ENCODE measurements at regions not wholly inside any gene's neighbourhood (a gene's known extent, or its start where the extent isn't known, plus 50 kb on each side); places are given as distances from the start of the nearest gene placed in this dataset.

- no peak for DNase-seq (ENCODE audit: low read depth)
Observed at GRCh38 chr21:36628106-36628505, 70.8 kb upstream of the SIM2 start.

DNA sequence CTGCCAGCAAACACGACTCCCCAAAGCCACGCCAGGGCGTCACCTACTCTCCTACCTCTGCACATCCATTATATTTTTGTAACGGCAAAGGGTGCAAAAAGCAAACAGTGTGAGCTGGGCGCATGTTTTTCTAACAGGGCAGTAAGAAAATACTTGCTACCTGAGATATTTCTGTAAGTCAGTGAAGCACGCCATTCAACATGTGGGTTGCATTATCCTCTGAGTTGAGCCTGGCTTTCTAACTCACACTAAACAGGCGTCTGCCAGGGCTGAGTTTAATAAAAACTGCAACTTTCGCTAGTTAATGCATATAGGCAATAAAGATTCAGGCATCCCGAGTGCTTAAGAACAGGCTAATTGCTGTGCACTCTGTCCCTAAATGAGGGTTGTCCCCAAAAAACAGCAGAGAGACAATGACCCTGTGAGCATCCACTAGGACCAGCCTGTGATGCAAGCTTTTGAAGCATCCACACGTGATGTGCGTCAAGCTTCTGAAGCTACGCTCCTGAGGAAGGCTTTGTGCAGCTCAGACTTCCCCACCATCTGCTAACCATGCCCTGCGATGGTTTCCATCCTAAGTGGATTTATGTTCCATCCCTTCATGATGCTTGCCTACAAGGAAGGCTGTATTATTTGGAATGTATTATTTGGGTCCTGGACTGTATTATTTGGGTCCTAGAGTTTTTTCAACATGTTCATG is 70.0 kb upstream of the SIM2 start:
- DNase-seq (ENCODE audit: low read depth): no peak

GRCh38 chr21:36630485-36631206 is 68.3 kb upstream of the SIM2 start:
- peak; percentile 84 for DNase-seq (ENCODE audit: low read depth)

DNA sequence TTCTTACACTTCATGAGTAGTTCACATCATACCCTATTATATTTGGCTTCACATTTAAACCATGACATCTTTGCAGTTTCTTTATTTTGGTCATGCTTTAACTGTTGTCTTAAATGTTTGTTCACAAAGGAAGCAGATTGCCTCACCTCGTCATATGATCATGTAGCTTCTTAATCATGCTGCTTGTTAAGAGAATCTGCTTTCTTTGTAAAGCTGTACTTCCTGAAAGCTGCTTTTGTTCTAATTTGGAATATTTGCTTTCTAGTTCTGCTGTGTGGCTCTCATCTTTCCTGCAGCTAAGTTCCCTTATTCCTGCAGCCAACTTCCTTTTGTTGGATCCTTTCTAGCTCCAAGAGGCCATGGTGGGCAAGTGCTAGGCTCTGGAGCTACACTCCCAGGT is 62.9 kb upstream of the SIM2 start:
- DNase-seq (ENCODE audit: low read depth): no peak

GRCh38 chr21:36636439-36636838 is 62.5 kb upstream of the SIM2 start:
- DNase-seq (ENCODE audit: low read depth): no peak

GRCh38 chr21:36639769-36640168 is 59.1 kb upstream of the SIM2 start:
- no peak for DNase-seq (ENCODE audit: low read depth)

- no peak for DNase-seq (ENCODE audit: low read depth)
Observed at GRCh38 chr21:36640174-36640720, 58.7 kb upstream of the SIM2 start.

- DNase-seq (ENCODE audit: low read depth): no peak
Observed at GRCh38 chr21:36640721-36641244, 58.1 kb upstream of the SIM2 start.

DNA sequence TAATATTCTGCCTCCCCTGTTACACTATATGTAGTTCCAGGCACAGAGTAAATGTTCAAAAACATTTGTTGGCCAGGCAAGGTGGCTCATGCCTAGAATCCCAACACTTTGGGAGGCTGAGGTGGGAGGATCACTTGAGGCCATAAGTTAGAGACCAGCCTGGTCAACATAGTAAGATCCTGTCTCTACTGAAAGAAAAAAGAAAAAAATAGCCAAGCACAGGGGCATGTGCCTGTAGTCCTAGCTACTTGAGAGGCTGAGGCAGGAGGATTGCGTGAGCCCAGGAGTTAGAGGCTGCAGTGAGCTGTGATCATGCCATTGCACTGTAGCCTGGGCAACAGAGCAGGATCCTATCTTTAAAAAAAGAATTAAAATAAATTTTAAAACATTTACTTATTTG is 57.6 kb upstream of the SIM2 start:
- DNase-seq (ENCODE audit: low read depth): no peak

DNA sequence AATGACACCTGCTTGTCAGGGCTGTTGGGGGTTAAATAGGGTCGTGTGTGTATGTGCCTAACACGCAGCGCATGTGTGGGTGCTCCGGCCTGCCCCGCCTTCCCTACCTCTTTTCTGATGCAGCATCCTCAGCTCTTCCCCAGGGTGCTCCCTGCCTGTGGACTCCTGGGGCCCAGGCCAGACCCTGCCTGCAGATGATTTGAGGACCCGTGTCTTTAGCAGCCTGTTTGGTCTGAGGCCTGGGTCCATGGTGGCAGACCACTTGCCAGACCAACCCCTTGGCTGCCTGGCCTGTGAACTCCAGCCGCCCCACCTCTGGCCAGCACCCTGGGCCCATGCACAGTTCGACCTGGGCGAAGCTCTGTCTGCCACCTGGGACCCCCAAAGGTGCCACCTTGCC is 57.0 kb upstream of the SIM2 start:
- DNase-seq (ENCODE audit: low read depth): no peak

DNA sequence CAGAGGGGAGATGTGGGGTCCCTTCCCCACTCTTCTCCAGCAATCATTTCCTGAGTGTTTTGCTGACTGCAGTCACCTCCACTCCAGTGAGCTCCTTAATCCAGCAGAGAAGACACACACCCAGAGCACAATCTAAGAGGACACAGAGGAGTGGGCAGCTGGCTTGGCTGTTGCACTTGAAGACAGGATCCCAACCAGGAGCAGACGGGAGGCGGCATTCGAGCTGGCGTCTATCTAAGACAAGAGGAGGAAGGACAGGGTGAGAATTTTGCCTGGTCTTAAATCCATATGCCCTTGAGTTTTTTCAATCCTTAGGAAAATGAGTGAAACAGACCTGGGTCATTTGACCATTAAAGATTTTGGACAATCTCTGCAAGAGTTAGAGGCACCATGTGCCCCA is 56.1 kb upstream of the SIM2 start:
- no peak for DNase-seq (ENCODE audit: low read depth)

DNA sequence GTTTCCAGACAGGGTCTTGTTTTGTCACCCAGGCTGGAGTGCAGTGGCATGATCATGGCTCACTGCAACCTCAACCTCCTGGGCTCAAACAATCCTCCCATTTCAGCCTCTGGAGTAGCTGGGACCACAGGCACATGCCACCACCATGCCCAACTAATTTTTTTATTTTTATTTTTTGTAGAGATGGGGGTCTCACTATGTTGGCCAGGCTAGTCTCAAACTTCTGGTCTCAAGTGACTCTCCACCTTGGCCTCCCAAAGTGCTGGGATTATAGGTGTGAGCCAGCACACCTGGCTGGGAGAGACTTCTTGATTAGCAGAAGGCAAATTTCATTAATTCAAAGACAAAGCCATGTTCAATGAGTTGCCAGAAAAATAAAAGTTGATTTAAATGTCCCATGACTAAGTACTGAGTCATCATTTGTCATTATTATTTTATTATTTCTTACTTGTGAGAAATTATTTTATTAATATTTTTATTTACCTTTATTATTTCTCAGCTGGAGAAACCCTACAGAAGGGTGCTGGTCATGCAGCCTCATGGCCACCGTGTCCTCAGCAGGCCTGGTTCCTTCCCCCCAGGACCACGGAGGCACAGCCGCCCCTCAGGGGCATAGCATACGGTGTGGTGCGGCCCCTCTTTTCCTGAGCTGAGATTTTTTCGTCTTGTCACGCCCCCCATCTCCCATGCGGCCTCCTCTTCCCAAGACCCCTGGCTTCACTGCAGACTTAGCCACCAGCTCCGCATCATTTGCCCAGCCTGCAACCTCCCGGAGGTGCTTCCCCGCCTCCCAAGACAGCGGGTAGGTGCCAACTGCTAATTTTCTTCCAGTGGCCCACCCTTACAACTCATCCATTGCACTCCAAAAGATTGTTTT is 55.3 kb upstream of the SIM2 start:
- no peak for DNase-seq (ENCODE audit: low read depth)

GRCh38 chr21:36646011-36646410 is 52.9 kb upstream of the SIM2 start:
- peak; percentile 65 for DNase-seq (ENCODE audit: low read depth)

DNA sequence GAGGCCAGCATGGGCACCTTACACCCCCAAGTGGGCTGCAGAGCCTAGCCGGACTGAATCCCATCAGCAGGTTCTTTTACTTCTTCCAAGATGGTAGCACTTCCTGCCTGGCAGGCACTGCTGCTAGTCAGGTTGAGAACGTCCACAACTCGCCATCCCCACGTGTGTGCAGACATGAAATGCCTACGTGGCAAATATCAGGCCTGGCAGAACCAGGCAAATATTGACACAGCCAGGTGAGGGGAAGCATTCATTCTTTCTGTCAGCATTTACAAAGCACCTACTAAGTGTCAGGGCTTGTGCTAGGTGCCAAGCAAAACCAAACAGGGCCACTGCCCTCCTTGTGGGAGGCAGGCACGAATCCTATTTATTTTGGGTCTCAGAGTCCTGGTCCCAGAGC is 52.3 kb upstream of the SIM2 start:
- DNase-seq (ENCODE audit: low read depth): no peak

DNA sequence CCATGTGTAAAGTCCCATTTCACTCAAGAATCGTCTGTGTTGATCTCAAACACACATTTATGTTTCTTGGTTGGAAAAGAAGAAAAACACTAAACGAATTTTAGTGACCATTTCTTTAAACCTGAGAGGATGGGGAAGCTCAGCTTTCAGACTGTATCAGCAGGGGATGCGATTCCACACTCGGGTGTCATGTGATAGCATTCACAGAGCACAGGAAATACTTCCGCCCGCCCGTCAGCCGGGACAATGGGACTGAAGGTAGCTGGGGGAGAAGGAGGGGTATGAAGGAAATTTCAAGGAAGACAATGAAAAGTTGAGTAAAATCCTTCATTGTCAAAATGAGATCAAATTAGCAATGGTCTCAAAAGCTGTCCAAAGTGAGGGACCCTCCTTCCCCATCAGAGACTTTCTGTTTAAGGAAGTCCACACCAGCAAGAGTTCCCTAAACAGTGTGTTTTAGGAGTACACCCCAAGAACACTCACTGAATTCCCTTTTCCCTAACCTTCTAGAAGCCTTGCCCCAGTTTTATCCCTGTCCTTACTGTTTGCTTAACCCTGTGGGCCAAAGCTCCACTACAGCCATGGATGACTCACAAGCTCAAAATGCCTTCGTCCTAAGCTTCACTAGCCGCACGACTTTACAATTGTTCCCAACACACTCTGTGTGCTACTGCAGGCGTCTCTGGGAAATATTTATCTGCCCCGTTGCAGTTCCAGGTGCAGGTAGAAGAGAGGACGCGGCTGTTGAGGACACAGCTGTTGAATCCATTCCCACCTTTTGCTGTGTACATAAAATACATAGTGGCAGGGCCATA is 51.4 kb upstream of the SIM2 start:
- DNase-seq (ENCODE audit: low read depth): peak; percentile 80
